ENCODE measurements at regions not wholly inside any gene's neighbourhood (a gene's known extent, or its start where the extent isn't known, plus 50 kb on each side); places are given as distances from the start of the nearest gene placed in this dataset.

DNA sequence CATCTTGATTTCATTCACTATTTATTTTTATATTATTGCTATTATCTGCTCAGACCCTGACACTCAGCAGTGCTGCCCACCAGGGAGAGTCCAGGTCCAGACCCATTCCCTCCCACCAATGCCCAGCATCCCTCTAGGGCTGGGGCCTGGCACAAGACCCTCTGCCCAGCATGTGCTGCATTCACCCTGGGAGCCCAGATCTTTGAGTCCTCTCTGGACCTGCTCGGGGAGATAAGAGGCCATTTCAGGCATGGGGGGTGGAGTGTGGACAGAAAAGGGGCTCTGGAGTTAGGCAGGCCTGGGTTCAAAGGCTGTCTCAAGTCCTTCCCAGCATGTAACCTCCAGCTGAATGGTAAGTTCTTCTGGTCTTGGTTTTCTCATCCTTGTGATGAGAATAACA, 209.6 kb downstream of the CYP26B1 start:
- no peak for ATAC-seq
- Histone ChIP-seq H3K4me1 (no peaks in the 10 kb centered on the region), H3K4me3 (no peak overlapping the region), H3K27me3 (no peaks in the 10 kb centered on the region), H3K27ac (no peak overlapping the region), H3K9me3 (no peaks in the 10 kb centered on the region), H3K36me3 (no peaks in the 10 kb centered on the region)
- intact Hi-C loops (cut with DNase I), result no loop called here
- DNase-seq, result no peak
- TF ChIP-seq, protein P1, sequence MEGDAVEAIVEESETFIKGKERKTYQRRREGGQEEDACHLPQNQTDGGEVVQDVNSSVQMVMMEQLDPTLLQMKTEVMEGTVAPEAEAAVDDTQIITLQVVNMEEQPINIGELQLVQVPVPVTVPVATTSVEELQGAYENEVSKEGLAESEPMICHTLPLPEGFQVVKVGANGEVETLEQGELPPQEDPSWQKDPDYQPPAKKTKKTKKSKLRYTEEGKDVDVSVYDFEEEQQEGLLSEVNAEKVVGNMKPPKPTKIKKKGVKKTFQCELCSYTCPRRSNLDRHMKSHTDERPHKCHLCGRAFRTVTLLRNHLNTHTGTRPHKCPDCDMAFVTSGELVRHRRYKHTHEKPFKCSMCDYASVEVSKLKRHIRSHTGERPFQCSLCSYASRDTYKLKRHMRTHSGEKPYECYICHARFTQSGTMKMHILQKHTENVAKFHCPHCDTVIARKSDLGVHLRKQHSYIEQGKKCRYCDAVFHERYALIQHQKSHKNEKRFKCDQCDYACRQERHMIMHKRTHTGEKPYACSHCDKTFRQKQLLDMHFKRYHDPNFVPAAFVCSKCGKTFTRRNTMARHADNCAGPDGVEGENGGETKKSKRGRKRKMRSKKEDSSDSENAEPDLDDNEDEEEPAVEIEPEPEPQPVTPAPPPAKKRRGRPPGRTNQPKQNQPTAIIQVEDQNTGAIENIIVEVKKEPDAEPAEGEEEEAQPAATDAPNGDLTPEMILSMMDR (IDR thresholded peaks at IDR 0.05), result no peak

DNA sequence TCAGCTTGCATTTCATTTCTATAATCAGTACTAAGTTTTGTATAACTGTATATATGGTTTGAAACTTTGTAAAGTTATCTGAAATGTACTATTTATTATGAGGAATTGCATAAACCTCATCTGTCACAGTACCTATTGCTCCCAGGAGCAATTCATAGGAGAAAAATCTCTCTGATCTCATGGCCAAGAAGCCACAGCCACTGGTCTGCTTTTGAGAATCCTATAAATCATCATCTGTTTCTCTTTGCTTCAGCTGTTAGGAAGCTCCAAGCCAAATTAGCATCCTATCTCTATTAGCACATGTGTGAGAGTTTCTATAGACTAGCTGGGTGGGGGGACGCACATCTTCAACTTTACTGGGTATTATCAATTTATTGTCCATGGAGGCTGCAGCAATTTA, 210.3 kb downstream of the CYP26B1 start:
- no peaks in the 10 kb centered on the region for H3K4me1 ChIP-seq
- H3K9me3 ChIP-seq, result no peaks in the 10 kb centered on the region
- H3K4me3 ChIP-seq, result no peak overlapping the region
- intact Hi-C loops (cut with DNase I), result no loop called here
- H3K36me3 ChIP-seq, result no peaks in the 10 kb centered on the region
- DNase-seq (no peak), ATAC-seq (no peak)
- TF ChIP-seq, protein P1 (IDR thresholded peaks at IDR 0.05), result no peak
- H3K27me3 ChIP-seq, result no peaks in the 10 kb centered on the region
- H3K27ac ChIP-seq, result no peak overlapping the region

DNA sequence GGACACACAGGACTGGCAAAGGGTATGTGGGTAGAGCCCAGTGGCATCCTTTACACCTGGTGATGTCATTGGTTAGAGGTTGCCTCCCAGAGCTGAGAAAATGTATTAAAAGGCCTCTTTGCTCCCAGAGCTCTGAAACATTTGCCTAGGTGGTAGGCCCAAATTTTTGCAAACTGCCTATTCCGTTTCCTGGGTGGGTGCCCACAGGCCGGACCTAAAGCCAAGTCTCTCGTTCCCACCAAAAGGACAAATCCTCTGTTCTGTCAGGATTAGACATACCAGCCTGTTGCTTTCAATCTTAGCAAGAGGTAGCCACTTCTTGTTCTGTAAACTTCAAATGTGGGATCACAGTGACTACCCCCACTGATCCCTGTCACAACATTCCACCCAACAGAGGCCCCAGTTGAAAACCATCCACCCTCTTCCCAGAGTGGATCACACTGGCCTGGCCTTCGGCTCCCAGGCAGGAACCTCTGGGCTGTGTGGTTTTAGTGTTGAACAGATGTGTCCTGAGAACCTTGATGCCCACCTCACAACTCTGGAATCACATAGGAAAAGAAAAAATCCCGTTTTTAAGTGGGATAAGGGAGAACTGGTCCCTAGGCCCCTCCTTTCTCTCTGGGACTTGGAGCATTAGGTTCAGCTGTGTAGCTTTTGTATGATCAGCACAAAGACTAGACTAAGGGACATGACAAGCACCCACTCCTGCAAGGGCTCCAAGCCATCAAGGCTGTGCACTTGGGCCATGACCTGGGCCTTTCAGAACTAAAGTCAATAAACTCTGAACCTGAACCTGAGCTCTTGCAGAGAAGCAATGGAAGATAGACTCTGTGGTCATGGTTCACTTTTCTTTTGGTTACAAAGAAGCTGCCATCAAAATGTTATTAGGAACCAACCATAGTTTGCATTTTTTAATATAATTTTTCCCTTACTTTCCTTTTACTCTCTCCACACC, 211.3 kb downstream of the CYP26B1 start:
- ATAC-seq, result no peak
- TF ChIP-seq, protein P1 (IDR thresholded peaks at IDR 0.05), result no peak
- H3K4me3 ChIP-seq, result no peak overlapping the region
- no peaks in the 10 kb centered on the region for H3K9me3 ChIP-seq
- H3K27ac ChIP-seq, result no peak overlapping the region
- intact Hi-C loops (cut with DNase I), result no loop called here
- H3K4me1 ChIP-seq, result no peaks in the 10 kb centered on the region
- H3K36me3 ChIP-seq, result no peaks in the 10 kb centered on the region
- DNase-seq, result no peak
- H3K27me3 ChIP-seq, result no peaks in the 10 kb centered on the region

DNA sequence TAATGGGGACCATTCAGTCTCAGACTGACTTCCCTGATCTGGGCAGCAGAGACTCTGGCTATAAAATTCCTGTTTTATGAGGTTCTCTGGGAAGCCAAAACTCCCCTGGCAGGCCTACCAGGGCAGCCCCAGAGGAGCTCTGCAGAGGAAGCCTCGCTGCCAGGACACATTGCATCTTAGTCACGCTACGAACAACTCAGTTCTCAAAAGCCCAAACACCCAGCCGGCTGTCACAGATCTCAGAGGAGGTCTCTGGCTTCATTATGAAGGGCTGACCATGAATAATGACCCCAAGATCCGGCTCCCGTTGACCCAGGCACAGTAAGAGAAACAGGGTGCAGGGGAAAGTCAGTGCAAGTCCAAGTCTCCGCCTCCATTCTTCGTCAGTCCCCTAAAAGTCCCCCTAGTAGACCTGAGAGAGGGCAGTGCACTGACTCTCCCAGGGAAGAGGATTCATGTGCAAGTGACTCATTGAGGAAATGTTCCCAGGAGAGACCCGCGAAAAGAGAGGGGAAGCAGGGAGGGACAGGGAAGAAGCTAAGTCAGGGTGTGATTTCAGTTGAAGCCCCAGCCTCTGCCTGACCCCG, 212.3 kb downstream of the CYP26B1 start:
- no peaks in the 10 kb centered on the region for H3K27me3 ChIP-seq
- no peak overlapping the region for H3K27ac ChIP-seq
- intact Hi-C loops (cut with DNase I), result no loop called here
- no peaks in the 10 kb centered on the region for H3K4me1 ChIP-seq
- H3K4me3 ChIP-seq, result no peak overlapping the region
- no peaks in the 10 kb centered on the region for H3K36me3 ChIP-seq
- ATAC-seq, result peak; percentile 48
- DNase-seq, result no peak
- H3K9me3 ChIP-seq, result no peaks in the 10 kb centered on the region
- TF ChIP-seq, protein P1 (IDR thresholded peaks at IDR 0.05), result no peak

DNA sequence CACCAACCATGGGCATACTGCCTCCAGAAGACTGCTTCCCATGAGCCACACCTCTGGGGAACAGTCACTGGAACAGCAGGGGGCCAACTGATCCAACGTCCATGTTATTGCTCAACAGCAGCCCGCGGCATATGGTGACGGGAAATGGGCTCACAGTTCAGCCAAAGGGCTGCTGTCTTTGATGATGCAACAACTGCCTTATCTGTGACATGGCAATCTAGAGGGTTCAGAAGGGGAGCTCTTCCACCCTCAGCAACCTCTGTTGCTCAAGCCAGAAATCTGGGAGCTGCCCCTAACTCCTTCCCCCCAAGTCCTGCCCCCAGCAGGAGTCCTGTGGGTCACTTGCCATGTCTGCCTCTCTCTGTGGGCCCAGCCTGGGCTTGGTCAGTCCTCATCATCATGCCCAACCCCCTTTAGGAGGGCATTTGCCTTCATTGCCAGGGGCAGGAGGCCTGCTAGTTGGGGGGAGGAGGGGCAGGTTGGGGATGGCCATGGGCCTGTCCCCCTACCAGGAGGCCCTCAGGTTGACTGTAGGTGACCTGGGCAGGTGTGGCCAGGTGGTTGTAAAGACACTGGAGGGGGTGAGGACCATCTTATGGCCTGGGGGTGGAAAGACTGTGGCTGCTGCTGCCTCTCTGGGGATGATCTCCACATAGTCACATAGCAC, 212.9 kb downstream of the CYP26B1 start:
- Histone ChIP-seq H3K27ac (no peak overlapping the region), H3K4me3 (no peak overlapping the region)
- peak in 1 of 4 donors; percentile 26 for DNase-seq

More for the DNA sequence above, 212.9 kb downstream of the CYP26B1 start:
- intact Hi-C loops (cut with DNase I), result no loop called here
- Histone ChIP-seq H3K4me1 (no peaks in the 10 kb centered on the region), H3K27me3 (no peaks in the 10 kb centered on the region), H3K36me3 (no peaks in the 10 kb centered on the region), H3K9me3 (no peaks in the 10 kb centered on the region)
- TF ChIP-seq, protein P1 (IDR thresholded peaks at IDR 0.05), result no peak
- ATAC-seq, result peak; percentile 52

Data from left lung (tissue), 4 donors.